Right atrium auricular region (tissue), 2 donors: ENCODE measurements at regions not wholly inside any gene's neighbourhood (a gene's known extent, or its start where the extent isn't known, plus 50 kb on each side); places are given as distances from the start of the nearest gene placed in this dataset.
"Not testable (repeated sequence)": the region's sequence is repeated elsewhere in the genome, so short reads cannot be mapped to it uniquely, and the experiment has no call there.

ENCODE experiments used
- DNase-seq: peaks from one replicate; pipeline ENCODE4 v3.0.0-alpha.2; 2019; ENCODE audit warnings: low spot score
- H3K27ac ChIP-seq, 2 donors: fragments of 200-600 bp; sonication (generic); 1 replicate in 1 of 2; 2 replicates in 1 of 2; pipeline ENCODE4 v1.5.1; 2016 to 2019
- H3K27me3 ChIP-seq, 2 donors: fragments of 200-600 bp; sonication (generic); one replicate each; pipeline versions ENCODE4 v1.5.1 to v1.6.0; 2017 to 2019
- H3K36me3 ChIP-seq: fragments of 200-600 bp; sonication (generic); one replicate; pipeline ENCODE4 v1.5.1; 2016
- H3K4me1 ChIP-seq, 2 donors: fragments of 200-600 bp; sonication (generic); one replicate each; pipeline versions ENCODE4 v1.5.1 to v1.6.0; 2017 to 2019
- H3K4me3 ChIP-seq, 2 donors: fragments of 200-600 bp; sonication (generic); 1 replicate in 1 of 2; 2 replicates in 1 of 2; pipeline ENCODE4 v1.5.1; 2017 to 2019; ENCODE audit warnings: mild to moderate bottlenecking in 1 of 2, moderate library complexity in 1 of 2
- H3K9me3 ChIP-seq, 2 donors: fragments of 200-600 bp; sonication (generic); one replicate each; pipeline ENCODE4 v1.5.1; 2019
- CTCF ChIP-seq, 2 donors: fragments of 200-600 bp; sonication (generic); IDR thresholded peaks; one replicate each; pipeline ENCODE4 v1.5.1; 2019; ENCODE audit warnings: antibody characterized with exemption in 2 of 2

GRCh38 chr5:91464886-91465646 lies 81.9 kb upstream of the ARRDC3 start:
- H3K27me3 ChIP-seq = no peaks in the 10 kb centered on the region
- no peak overlapping the region for H3K27ac ChIP-seq
- no peak for TF ChIP-seq CTCF (IDR thresholded peaks at IDR 0.05)
- no peaks in the 10 kb centered on the region for H3K9me3 ChIP-seq
- H3K4me3 ChIP-seq = no peak overlapping the region
- no peaks in the 10 kb centered on the region for H3K36me3 ChIP-seq
- no peak for DNase-seq
- H3K4me1 ChIP-seq = no peaks in the 10 kb centered on the region

- no peak for DNase-seq
- no peaks in the 10 kb centered on the region for H3K4me1 ChIP-seq
- H3K36me3 ChIP-seq = no peaks in the 10 kb centered on the region
- no peaks in the 10 kb centered on the region for H3K9me3 ChIP-seq
- H3K27me3 ChIP-seq = no peaks in the 10 kb centered on the region
- no peak for TF ChIP-seq CTCF (IDR thresholded peaks at IDR 0.05)
- no peak overlapping the region for H3K4me3 ChIP-seq
- no peak overlapping the region for H3K27ac ChIP-seq
Observed at GRCh38 chr5:91457681-91458058, 74.6 kb upstream of the ARRDC3 start.

DNA sequence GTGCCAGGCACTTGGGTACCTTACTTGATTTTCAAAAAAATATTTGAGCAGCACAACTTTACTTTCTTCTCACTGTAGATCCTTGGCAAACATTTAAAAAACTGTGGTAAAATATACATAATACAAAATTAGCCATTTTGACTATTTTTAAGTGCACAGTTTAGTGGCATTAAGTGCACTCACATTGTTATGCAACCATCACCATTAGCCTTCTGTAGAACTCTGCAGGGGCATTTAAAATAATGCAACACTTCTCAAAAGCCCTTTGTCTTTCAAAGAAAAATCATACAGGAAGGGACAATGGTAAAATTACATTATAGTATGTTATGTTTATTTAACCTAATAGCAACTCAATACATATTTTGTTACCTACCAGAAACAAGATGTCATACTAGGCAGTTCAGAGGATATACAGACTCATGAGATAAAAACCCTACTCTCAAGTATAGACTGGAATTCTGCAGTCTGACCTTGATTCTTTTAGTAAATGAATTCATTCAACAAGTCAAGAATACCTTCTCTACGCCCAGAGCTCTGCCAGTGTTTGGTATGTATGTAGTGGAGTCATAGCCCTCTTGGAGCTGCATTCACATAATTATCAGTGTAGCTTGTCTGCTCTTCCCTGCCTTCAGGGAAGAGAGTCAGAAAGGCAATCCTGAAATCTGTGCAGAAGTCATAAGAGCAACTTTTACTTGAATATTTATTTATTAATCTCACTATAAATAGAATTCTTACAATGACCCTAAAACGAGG lies 74.0 kb upstream of the ARRDC3 start:
- TF ChIP-seq CTCF (IDR thresholded peaks at IDR 0.05) = no peak
- DNase-seq = no peak
- H3K4me3 ChIP-seq = no peak overlapping the region
- H3K9me3 ChIP-seq = no peaks in the 10 kb centered on the region
- H3K27ac ChIP-seq = no peak overlapping the region
- H3K27me3 ChIP-seq = no peaks in the 10 kb centered on the region
- H3K36me3 ChIP-seq = no peaks in the 10 kb centered on the region
- H3K4me1 ChIP-seq = no peaks in the 10 kb centered on the region

DNA sequence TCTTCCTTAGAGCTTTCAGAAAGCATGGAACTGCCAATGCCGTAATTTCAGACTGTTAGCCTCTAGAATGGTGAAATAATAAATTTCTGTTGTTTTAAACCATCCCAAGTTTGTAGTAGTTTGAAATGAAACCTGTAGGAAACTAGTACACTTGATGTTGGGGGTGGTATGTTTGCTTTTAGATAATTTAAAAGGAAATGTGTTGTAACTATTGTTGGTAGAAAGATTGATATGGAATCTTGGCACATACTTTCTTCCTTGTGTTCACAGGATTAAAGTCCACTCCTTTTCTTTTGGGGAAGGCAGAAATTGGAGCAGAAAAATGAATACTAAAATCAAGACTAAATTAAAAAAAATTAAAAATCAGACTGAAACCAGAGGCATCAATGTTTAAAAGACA lies 66.0 kb upstream of the ARRDC3 start:
- Histone ChIP-seq H3K4me1 (no peaks in the 10 kb centered on the region), H3K36me3 (no peaks in the 10 kb centered on the region), H3K9me3 (no peaks in the 10 kb centered on the region), H3K4me3 (no peak overlapping the region), H3K27me3 (no peaks in the 10 kb centered on the region), H3K27ac (no peak overlapping the region)
- no peak for DNase-seq
- TF ChIP-seq CTCF (IDR thresholded peaks at IDR 0.05) = no peak

DNA sequence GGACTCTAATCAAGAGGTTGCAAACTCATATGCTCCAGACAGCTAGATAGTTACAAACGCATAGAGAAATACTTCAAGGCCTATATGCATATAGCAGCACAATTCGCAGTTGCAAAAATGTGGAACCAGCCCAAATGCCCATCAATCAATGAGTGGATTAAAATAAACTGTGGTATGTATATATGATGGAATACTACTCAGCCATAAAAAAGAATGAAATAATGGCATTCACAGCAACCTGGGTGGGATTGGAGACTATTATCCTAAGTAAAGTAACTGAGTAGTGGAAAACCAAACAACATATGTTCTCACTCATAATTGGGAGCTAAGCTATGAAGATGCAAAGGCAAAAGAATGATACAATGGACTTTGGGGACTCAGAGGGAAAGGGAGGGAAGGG lies 65.0 kb upstream of the ARRDC3 start:
- H3K36me3 ChIP-seq, H3K4me3 ChIP-seq, H3K4me1 ChIP-seq, H3K27me3 ChIP-seq, H3K27ac ChIP-seq, H3K9me3 ChIP-seq, DNase-seq: not testable (repeated sequence)

- not testable (repeated sequence) for H3K36me3 ChIP-seq, H3K4me3 ChIP-seq
Observed at GRCh38 chr5:91446880-91447279, 63.8 kb upstream of the ARRDC3 start.

More at GRCh38 chr5:91446880-91447279, 63.8 kb upstream of the ARRDC3 start:
- H3K4me1 ChIP-seq, DNase-seq, H3K27me3 ChIP-seq, H3K27ac ChIP-seq, H3K9me3 ChIP-seq: not testable (repeated sequence)
